HuH-7 (cell line): ENCODE measurements at regions not wholly inside any gene's neighbourhood (a gene's known extent, or its start where the extent isn't known, plus 50 kb on each side); places are given as distances from the start of the nearest gene placed in this dataset.

Experiments used
- DNase-seq: peaks from one replicate; pipeline ENCODE4 v3.0.0; 2011; ENCODE audit warnings: low spot score

DNA sequence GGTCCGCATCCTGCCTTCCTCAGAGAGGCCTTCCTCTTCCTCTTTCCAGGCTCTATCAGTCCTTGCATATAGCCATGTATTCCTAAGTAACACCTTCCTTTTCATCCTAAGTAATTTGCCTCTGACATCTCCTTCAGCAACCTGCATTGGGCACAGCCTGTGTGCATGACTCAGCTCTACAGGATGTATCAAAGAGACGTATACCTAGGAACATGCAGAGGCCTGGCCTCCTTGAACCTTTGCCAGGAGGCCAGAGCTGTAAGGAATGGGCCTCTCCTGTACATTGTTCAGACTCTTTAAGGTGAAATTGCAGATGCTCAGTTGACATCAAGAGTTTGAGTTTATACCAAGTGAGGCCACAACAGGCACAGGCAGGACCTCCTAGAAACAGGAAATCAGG is 76.0 kb upstream of the CELF4 start:
- no peak for DNase-seq

DNA sequence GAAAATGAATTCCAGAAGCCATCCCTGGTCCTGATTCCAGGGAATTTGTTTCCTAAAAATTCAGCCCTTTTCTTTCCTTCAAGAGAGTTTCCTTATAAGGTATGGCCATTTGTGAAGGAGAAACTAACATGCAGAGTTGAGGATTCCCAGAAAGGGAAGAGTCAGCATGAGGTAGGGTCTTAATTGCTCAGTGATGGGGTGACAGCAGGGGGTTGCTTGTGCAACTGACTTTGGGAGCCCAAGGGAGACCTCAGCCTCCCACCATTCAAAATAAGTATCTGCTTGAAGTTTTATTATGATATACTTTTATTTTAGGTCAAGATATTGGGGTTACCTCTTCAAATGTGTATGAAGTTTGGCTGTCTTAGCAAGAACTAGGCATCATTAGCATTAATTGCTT is 74.9 kb upstream of the CELF4 start:
- no peak for DNase-seq

DNA sequence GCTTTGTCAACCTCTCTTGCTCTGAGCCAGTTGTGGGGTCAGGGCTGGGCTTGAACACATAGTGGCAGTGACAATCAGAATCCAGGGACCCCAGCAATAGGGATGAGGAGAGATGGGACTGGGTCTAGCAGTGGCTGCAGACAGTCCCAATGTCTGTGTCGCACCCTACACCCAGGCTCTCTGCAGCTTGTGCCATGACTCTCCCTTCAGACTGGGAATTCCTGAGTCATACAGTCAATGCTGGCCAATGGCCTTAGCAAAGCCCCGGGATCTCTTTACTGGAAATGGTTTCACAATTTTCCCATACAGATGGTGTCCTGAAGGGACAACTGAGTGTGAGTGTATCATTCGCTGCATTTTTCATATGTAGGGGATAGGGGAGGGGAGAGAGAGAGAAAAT is 74.2 kb upstream of the CELF4 start:
- no peak for DNase-seq

DNA sequence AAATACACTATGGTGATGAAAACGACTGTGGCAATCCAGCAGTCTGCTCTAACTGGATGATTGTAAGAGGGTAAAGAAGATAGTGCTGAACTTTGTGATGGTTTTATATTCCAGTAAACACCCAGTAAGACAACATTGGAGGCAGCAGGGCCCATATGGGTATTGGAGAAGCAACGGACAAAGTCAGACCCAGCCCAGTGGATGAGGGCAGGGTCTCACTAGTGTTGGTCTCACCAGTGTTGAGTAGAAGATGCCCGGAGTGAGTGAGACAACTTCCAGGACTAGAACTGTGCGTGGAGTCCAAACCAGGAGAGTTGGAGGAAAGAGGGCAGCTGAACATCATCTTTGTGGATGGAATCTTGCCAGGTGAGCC is 71.9 kb upstream of the CELF4 start:
- no peak for DNase-seq

DNA sequence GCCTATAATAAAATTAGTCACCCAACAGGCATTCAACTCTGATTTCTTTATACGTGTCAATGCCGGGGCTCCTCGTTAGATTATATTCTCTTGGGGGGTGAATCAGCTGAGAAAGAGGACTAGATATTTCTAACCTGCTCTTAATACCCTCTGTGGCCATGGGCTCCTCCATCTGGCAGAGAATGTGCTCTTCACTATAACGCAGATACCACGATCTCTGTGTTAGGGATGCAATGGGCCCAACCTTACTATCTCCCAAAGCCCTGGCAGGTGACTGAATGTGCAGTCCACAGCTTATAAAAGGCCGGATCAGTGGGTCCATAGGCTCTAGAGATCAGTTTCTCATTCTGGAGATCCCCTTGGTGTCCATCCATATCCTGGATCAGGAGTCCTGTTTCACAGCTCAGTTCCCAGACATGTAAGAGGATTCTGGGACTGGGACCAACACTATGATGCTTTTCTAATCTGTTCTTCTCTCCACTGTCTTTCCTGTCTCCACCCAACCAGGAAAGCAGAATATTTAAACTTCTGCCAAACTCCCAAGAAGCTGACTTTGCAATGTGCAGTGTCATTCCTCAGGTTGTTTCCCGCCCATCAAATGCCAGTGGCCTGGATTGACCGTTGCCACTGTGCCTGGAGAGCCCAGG is 71.4 kb upstream of the CELF4 start:
- no peak for DNase-seq

DNA sequence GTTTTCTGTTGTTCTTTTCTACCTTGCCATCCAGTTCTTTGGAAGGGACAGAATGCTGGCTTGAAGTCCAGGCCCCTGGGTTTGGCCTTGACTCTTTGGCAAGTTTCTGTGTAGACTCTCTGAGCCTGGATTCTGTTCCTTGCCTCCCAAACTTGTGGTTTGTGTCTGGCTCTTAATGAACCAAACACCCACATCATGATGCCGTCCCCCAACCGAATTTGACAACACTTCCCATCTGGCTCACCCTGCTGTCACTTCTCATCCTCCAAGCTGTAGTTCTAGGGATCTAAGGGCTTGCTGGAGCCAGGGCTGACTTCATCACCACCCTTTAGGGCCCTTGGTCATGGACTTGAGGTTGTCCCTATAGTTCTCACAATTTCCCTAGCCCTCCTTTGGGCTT is 68.9 kb upstream of the CELF4 start:
- no peak for DNase-seq

DNA sequence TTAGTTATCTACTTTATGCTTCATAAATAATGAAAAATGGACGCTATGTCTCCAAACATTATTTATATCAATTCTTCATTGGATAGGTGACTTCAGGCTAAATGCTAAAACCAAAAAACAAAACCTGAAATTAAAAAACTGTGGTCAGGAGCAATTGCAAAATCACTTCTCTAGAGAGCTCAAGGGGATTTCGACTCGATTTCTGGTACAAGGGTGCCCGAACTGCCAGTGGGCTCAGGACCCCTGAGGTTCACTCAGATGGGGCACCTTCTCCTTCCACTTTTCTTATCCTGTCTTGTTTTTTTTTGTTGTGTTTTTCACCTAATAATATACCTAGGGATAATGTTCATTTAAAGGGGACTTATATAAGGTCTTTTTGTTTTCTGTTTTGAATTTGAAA is 65.8 kb upstream of the CELF4 start:
- DNase-seq: no peak

DNA sequence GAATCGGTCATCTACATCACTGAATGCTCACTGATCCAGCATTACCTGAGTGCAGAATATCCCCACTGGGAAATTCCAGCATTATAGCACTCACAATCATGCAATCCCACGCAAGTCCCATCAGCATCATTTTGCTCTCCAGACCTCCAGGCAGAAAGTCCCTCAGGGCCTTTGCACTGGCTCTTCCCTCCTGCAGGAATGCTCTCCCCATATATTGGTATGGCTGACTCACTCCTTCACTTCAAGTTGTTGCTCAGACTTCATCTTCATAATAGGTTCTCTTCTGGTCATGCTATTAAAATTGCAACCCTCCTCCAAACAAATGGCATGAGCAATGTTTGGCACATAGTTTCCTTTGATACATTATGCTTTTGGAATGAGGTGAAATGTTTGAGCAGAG is 64.7 kb upstream of the CELF4 start:
- no peak for DNase-seq

DNA sequence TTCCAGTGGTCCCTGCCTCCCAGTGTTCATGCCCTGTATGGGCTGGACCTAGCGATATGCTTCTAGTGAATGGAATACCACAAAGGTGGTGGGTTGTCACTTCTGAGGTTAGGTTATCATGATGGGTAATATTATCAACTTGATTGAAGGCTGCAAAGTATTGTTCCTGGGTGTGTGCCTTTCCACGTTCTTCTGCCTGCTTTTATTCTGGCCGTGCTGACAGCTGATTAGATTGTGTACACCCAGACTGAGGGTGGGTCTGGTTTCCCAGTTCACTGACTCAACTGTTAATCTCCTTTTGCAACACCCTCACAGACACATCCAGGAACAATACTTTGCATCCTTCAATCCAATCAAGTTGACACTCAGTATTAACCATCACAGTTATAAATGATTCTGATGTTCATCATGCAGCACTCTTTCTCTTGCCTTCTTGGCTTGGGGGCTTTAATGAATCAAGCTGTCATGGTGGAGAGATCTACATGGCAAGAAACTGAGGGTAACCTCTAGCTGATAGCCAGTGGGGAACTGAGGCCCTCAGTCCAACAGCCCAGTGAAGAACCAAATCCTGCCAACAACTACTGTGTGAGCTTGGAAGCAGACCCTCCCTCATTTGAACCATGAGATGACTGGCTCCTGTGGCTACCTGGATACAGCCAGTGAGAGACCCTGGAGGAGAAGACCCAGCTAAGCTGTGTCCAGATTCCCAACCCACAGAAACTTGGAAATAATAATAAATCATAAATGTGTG is 63.0 kb upstream of the CELF4 start:
- DNase-seq: no peak

DNA sequence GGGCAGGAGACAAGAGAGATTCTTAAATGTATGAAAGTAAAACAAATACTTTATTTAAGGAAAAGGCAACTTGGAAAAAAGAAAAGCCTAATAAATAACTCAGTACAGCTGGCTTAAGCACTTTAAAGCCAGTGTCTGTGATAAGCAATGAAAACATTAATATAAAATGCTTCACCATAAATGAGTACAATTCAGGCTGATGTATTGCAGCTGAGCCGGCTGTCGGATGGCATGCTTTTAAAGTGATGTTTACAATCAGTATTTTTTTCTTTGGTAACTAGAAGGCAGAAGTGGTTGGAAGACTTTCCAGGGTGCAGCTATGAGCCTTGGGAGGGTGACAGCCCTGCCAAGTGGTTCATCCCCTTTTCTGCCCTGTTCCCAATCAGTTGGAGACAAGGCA is 58.7 kb upstream of the CELF4 start:
- no peak for DNase-seq

DNA sequence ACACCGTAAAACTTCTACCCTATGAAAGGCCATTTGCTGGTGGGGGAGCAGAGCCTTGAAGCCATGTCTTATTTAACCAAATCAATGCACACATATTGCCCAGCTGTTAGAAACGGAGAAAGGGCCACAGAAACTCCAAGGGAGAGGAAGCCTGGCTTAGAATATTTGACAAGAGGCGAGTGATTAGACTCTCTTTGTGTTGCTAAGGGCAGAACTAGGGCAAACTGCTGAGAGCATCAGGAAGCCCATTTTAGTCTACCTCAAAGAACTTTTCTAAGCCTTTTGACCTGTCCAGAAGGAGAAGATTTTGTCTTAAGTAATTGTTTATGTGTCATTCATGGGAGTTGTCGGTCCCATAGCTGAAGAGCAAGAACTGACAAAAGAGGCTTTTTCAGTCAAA is 54.4 kb upstream of the CELF4 start:
- no peak for DNase-seq

DNA sequence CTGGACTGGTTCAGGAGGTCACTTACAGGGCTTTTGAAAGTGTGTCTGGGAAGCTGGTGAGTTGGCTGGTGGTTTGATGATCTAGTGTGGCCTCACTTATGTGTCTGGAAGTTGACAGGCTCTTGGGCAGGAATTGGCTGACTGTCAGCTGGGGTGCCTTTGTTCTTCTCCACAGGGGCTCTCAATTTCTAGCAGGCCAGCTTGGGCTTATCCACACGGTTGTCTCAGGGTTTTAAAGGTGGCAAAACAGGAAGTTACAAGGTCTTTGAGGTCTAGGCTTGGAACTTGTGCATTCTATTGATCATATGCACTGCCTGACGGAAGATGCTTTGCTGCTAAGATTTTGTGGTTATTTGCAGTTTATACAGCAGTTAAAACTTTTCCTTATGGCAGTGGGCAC is 52.0 kb upstream of the CELF4 start:
- no peak for DNase-seq
